HEK293 (cell line): ENCODE measurements at regions not wholly inside any gene's neighbourhood (a gene's known extent, or its start where the extent isn't known, plus 50 kb on each side); places are given as distances from the start of the nearest gene placed in this dataset.

Source experiments
- KLF1 ChIP-seq: fragments of 450-650 bp; formaldehyde crosslinking; IDR thresholded peaks from 2 replicates; pipeline ENCODE4 v1.5.1; 2016; ENCODE audit warnings: missing biosample characterization, missing genetic modification characterization
- KLF9 ChIP-seq: fragments of 450-650 bp; formaldehyde crosslinking; IDR thresholded peaks from 2 replicates; pipeline ENCODE4 v1.5.1; 2016; ENCODE audit warnings: missing biosample characterization, missing genetic modification characterization, low read depth
- MZF1 ChIP-seq: fragments of 450-650 bp; formaldehyde crosslinking; IDR thresholded peaks from 2 replicates; pipeline ENCODE4 v1.5.1; 2017; ENCODE audit warnings: missing biosample characterization, missing genetic modification characterization, borderline replicate concordance
- SCRT2 ChIP-seq: fragments of 450-650 bp; formaldehyde crosslinking; IDR thresholded peaks from 2 replicates; pipeline ENCODE4 v1.5.1; 2016; ENCODE audit warnings: missing biosample characterization, missing genetic modification characterization
- SP3 ChIP-seq: fragments of 450-650 bp; formaldehyde crosslinking; IDR thresholded peaks from 2 replicates; pipeline ENCODE4 v1.5.1; 2016; ENCODE audit warnings: missing biosample characterization, missing genetic modification characterization
- ZBTB49 ChIP-seq: fragments of 450-650 bp; formaldehyde crosslinking; IDR thresholded peaks from 2 replicates; pipeline ENCODE4 v1.5.1; 2016; ENCODE audit warnings: missing biosample characterization, missing genetic modification characterization, low read depth
- ZNF23 ChIP-seq: fragments of 450-650 bp; formaldehyde crosslinking; IDR thresholded peaks from 2 replicates; pipeline ENCODE4 v1.5.1; 2016; ENCODE audit warnings: missing biosample characterization, missing genetic modification characterization, borderline replicate concordance
- ZNF350 ChIP-seq: fragments of 450-650 bp; formaldehyde crosslinking; IDR thresholded peaks from 2 replicates; pipeline ENCODE4 v1.5.0; 2017; ENCODE audit warnings: missing biosample characterization, mild to moderate bottlenecking, missing genetic modification characterization
- ZNF510 ChIP-seq: fragments of 450-650 bp; formaldehyde crosslinking; IDR thresholded peaks from 2 replicates; pipeline ENCODE4 v1.5.1; 2018; ENCODE audit warnings: mild to moderate bottlenecking, missing genetic modification characterization, missing biosample characterization; ENCODE audit not compliant: insufficient replicate concordance
- ZNF530 ChIP-seq: fragments of 450-650 bp; formaldehyde crosslinking; IDR thresholded peaks from 2 replicates; pipeline ENCODE4 v1.5.1; 2016; ENCODE audit warnings: low read depth, missing biosample characterization, missing genetic modification characterization
- ZNF792 ChIP-seq: fragments of 450-650 bp; formaldehyde crosslinking; IDR thresholded peaks from 2 replicates; pipeline ENCODE4 v1.5.1; 2016; ENCODE audit warnings: missing biosample characterization, missing genetic modification characterization
- TF ChIP-seq, protein P1 (sequence below): fragments of 450-650 bp; formaldehyde crosslinking; IDR thresholded peaks from 2 replicates; pipeline ENCODE4 v1.5.1; 2016; ENCODE audit warnings: missing biosample characterization, missing genetic modification characterization
- TF ChIP-seq, protein P2 (sequence below): fragments of 450-650 bp; formaldehyde crosslinking; IDR thresholded peaks from 2 replicates; pipeline ENCODE4 v1.5.1; 2016; ENCODE audit warnings: missing biosample characterization, missing genetic modification characterization
- TF ChIP-seq, protein P3 (sequence below): fragments of 450-650 bp; formaldehyde crosslinking; IDR thresholded peaks from 2 replicates; pipeline ENCODE4 v1.5.1; 2016; ENCODE audit warnings: missing biosample characterization, missing genetic modification characterization

DNA sequence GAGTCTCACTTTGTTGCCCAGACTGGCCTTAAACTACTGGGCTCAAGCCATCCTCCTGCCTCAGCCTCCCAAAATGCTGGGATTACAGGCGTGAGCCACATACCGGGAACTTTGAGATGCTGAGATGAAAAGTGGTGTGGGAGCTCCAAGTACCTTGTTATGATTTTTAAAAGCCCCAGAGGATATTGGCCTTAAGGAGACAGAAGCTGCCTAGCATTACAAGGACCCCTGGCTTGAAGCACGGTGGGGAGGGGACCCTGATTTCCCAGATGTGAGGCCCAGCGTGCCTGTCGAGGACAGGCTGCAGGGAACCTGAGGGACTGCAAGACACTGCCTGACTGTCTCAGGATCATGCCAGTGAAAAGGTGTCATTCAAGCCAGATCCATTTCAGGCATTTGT lies 75.3 kb upstream of the TIAM2 start:
- TF ChIP-seq, protein P1, sequence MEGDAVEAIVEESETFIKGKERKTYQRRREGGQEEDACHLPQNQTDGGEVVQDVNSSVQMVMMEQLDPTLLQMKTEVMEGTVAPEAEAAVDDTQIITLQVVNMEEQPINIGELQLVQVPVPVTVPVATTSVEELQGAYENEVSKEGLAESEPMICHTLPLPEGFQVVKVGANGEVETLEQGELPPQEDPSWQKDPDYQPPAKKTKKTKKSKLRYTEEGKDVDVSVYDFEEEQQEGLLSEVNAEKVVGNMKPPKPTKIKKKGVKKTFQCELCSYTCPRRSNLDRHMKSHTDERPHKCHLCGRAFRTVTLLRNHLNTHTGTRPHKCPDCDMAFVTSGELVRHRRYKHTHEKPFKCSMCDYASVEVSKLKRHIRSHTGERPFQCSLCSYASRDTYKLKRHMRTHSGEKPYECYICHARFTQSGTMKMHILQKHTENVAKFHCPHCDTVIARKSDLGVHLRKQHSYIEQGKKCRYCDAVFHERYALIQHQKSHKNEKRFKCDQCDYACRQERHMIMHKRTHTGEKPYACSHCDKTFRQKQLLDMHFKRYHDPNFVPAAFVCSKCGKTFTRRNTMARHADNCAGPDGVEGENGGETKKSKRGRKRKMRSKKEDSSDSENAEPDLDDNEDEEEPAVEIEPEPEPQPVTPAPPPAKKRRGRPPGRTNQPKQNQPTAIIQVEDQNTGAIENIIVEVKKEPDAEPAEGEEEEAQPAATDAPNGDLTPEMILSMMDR, result no peak
- TF ChIP-seq KLF9 (tag by site-specific recombination) (no peak), ZNF530 (tag by site-specific recombination) (no peak), KLF1 (tag by site-specific recombination) (no peak), ZNF510 (tag by site-specific recombination) (no peak), MZF1 (tag by site-specific recombination) (no peak), ZNF23 (tag by site-specific recombination) (no peak), ZNF350 (tag by site-specific recombination) (no peak), SP3 (tag by site-specific recombination) (no peak), ZNF792 (tag by site-specific recombination) (no peak), ZBTB49 (tag by site-specific recombination) (no peak), SCRT2 (tag by site-specific recombination) (no peak)
- TF ChIP-seq, protein P2, sequence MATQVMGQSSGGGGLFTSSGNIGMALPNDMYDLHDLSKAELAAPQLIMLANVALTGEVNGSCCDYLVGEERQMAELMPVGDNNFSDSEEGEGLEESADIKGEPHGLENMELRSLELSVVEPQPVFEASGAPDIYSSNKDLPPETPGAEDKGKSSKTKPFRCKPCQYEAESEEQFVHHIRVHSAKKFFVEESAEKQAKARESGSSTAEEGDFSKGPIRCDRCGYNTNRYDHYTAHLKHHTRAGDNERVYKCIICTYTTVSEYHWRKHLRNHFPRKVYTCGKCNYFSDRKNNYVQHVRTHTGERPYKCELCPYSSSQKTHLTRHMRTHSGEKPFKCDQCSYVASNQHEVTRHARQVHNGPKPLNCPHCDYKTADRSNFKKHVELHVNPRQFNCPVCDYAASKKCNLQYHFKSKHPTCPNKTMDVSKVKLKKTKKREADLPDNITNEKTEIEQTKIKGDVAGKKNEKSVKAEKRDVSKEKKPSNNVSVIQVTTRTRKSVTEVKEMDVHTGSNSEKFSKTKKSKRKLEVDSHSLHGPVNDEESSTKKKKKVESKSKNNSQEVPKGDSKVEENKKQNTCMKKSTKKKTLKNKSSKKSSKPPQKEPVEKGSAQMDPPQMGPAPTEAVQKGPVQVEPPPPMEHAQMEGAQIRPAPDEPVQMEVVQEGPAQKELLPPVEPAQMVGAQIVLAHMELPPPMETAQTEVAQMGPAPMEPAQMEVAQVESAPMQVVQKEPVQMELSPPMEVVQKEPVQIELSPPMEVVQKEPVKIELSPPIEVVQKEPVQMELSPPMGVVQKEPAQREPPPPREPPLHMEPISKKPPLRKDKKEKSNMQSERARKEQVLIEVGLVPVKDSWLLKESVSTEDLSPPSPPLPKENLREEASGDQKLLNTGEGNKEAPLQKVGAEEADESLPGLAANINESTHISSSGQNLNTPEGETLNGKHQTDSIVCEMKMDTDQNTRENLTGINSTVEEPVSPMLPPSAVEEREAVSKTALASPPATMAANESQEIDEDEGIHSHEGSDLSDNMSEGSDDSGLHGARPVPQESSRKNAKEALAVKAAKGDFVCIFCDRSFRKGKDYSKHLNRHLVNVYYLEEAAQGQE (tag by site-specific recombination), result no peak
- TF ChIP-seq, protein P3, sequence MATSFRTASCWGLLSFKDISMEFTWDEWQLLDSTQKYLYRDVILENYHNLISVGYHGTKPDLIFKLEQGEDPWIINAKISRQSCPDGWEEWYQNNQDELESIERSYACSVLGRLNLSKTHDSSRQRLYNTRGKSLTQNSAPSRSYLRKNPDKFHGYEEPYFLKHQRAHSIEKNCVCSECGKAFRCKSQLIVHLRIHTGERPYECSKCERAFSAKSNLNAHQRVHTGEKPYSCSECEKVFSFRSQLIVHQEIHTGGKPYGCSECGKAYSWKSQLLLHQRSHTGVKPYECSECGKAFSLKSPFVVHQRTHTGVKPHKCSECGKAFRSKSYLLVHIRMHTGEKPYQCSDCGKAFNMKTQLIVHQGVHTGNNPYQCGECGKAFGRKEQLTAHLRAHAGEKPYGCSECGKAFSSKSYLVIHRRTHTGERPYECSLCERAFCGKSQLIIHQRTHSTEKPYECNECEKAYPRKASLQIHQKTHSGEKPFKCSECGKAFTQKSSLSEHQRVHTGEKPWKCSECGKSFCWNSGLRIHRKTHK (tag by site-specific recombination), result no peak
